Right ventricle myocardium superior (tissue), 1 donor: ENCODE measurements at regions not wholly inside any gene's neighbourhood (a gene's known extent, or its start where the extent isn't known, plus 50 kb on each side); places are given as distances from the start of the nearest gene placed in this dataset.
"Not testable (repeated sequence)": the region's sequence is repeated elsewhere in the genome, so short reads cannot be mapped to it uniquely, and the experiment has no call there.

Experiments
- ATAC-seq: fragments of 200-7000 bp; cut with Tn5 transposase; one replicate; pipeline ENCODE4 v1.9.1; 2020; ENCODE audit warnings: mild to moderate bottlenecking; ENCODE audit not compliant: poor library complexity
- DNase-seq: peaks from one replicate; pipeline ENCODE4 v3.0.0-alpha.2; 2020
- intact Hi-C: fragments of 100-400 bp; cut with DNase I; formaldehyde crosslinking; loops from one replicate; pipeline ENCODE4 v1.11.2; 2022
- donor health status: DM: no; HTN: yes; CAD: no; lungs with severe emphysema.

GRCh38 chrX:114101081-114101480 lies 482.8 kb upstream of the HTR2C start:
- DNase-seq (no peak), ATAC-seq (no peak)
- intact Hi-C loops: no loop called here

GRCh38 chrX:114097866-114098265 lies 486.0 kb upstream of the HTR2C start:
- intact Hi-C loops: no loop called here
- ATAC-seq (no peak), DNase-seq (no peak)

- intact Hi-C loops: no loop called here
- ATAC-seq (no peak), DNase-seq (no peak)
These were observed 486.5 kb upstream of the HTR2C start for GRCh38 chrX:114097427-114097826.

GRCh38 chrX:114095789-114096188 lies 488.1 kb upstream of the HTR2C start:
- intact Hi-C loops: no loop called here

GRCh38 chrX:114087543-114087942 lies 496.3 kb upstream of the HTR2C start:
- ATAC-seq (no peak), DNase-seq (no peak)
- intact Hi-C loops: no loop called here

More at GRCh38 chrX:114095789-114096188, 488.1 kb upstream of the HTR2C start:
- DNase-seq: no peak
- no peak for ATAC-seq

- ATAC-seq (no peak), DNase-seq (no peak)
- intact Hi-C loops: no loop called here
These were observed 506.1 kb upstream of the HTR2C start for GRCh38 chrX:114077773-114078172.

GRCh38 chrX:114075073-114075673 lies 508.7 kb upstream of the HTR2C start:
- DNase-seq: no peak
- no peak for ATAC-seq
- intact Hi-C loops: no loop called here

GRCh38 chrX:114073926-114074325 lies 510.0 kb upstream of the HTR2C start:
- intact Hi-C loops: no loop called here
- ATAC-seq (no peak), DNase-seq (no peak)

- DNase-seq (no peak), ATAC-seq (no peak)
- intact Hi-C loops: no loop called here
These were observed 512.5 kb upstream of the HTR2C start for GRCh38 chrX:114071412-114071811.

GRCh38 chrX:114065577-114066223 lies 518.2 kb upstream of the HTR2C start:
- no peak for DNase-seq
- intact Hi-C loops: no loop called here
- ATAC-seq: no peak

GRCh38 chrX:114061226-114061625 lies 522.7 kb upstream of the HTR2C start:
- no peak for DNase-seq
- ATAC-seq: no peak
- intact Hi-C loops: no loop called here

GRCh38 chrX:114058988-114059418 lies 524.9 kb upstream of the HTR2C start:
- ATAC-seq (no peak), DNase-seq (no peak)
- intact Hi-C loops: no loop called here

GRCh38 chrX:114057422-114057821 lies 526.5 kb upstream of the HTR2C start:
- DNase-seq, ATAC-seq, intact Hi-C loops: not testable (repeated sequence)

GRCh38 chrX:114051667-114052315 lies 532.1 kb upstream of the HTR2C start:
- DNase-seq (no peak), ATAC-seq (no peak)
- intact Hi-C loops: no loop called here

GRCh38 chrX:114050075-114050796 lies 533.6 kb upstream of the HTR2C start:
- ATAC-seq: no peak
- intact Hi-C loops: no loop called here
- DNase-seq: no peak

GRCh38 chrX:114049063-114049462 lies 534.8 kb upstream of the HTR2C start:
- DNase-seq (no peak), ATAC-seq (no peak)
- intact Hi-C loops: no loop called here

- no peak for DNase-seq
- ATAC-seq: no peak
- intact Hi-C loops: no loop called here
These were observed 536.3 kb upstream of the HTR2C start for GRCh38 chrX:114047558-114047957.

- no peak for DNase-seq
- no peak for ATAC-seq
- intact Hi-C loops: no loop called here
These were observed 537.1 kb upstream of the HTR2C start for GRCh38 chrX:114046695-114047279.

GRCh38 chrX:114041470-114041869 lies 542.4 kb upstream of the HTR2C start:
- DNase-seq, intact Hi-C loops, ATAC-seq: not testable (repeated sequence)
